NCI-H2171 treated with DMSO at 0.1 percent for 48 hours (cell line): ENCODE measurements at regions not wholly inside any gene's neighbourhood (a gene's known extent, or its start where the extent isn't known, plus 50 kb on each side); places are given as distances from the start of the nearest gene placed in this dataset.
"Not testable (repeated sequence)": the region's sequence is repeated elsewhere in the genome, so short reads cannot be mapped to it uniquely, and the experiment has no call there.

Experiments
- DNase-seq: peaks from one replicate; lab custom pipeline; 2025; lab: John Stamatoyannopoulos, UW

- no peak for DNase-seq
Observed at GRCh38 chr21:27772816-27773215, 805.9 kb upstream of the ADAMTS5 start.

GRCh38 chr21:27771938-27772483, 805.1 kb upstream of the ADAMTS5 start:
- DNase-seq: no peak

- no peak for DNase-seq
Observed at GRCh38 chr21:27769763-27770162, 802.9 kb upstream of the ADAMTS5 start.

GRCh38 chr21:27768046-27768637, 801.3 kb upstream of the ADAMTS5 start:
- DNase-seq: not testable (repeated sequence)

- no peak for DNase-seq
Observed at GRCh38 chr21:27764056-27764455, 797.2 kb upstream of the ADAMTS5 start.

- no peak for DNase-seq
Observed at GRCh38 chr21:27761623-27762022, 794.7 kb upstream of the ADAMTS5 start.

DNA sequence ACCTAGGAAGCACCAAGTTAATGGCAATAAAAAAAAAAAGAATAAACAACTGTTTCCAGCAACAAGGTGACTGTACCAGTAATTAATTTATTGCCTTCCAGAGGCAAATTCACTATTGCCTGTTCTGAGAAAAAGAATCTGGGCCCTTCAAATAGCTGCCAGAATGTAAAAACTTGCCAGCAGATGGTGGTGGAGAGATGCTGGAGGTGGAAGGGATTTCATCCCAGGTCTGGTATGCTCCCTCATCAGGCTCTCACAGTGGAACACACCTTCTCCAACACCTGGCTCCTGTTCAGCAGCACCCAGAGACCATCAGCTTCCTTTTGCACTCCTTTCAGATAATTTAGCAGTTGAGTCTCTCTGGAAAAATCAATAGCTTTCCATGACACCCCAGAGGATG, 792.9 kb upstream of the ADAMTS5 start:
- DNase-seq: no peak

- no peak for DNase-seq
Observed at GRCh38 chr21:27759091-27759659, 792.3 kb upstream of the ADAMTS5 start.

DNA sequence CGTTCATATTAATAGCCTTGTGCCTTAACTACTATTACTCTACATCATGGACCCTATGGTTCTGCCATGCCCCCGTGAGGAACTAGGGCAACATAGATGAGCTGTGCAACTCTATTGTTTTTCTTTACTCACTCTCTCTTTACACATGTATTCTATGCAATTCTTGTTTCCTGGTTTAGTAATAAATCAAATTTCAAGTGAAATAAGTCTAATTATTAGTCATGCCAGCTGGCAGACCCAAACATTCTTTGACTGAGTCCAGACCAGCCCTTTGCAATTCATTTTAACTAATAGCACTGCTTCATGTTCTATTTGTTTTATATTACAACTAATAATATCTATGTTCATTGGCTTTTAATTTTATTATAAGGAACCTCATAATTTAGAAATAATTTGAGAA, 789.3 kb upstream of the ADAMTS5 start:
- no peak for DNase-seq

GRCh38 chr21:27743971-27744564, 777.2 kb upstream of the ADAMTS5 start:
- DNase-seq: no peak

- DNase-seq: no peak
Observed at GRCh38 chr21:27741736-27742135, 774.8 kb upstream of the ADAMTS5 start.

GRCh38 chr21:27740084-27740483, 773.2 kb upstream of the ADAMTS5 start:
- DNase-seq: no peak

DNA sequence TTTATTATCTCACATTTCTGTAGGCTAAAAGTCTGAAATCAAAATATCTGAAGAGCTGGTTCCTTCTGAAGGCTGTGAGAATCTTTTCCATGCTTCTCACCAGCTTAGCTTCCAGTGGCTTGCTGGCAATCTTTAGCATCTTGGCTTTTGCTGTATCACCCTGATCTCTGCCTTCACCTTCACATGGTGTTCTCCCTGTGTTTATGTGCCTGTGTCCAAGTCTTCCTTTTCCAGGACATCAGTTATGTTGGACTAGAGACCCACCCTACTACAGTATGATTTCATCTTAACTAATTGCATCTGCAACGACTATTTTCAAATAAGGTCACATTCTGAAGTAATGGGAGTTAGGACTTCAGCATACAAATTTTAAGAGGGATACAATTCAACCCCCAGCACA, 772.3 kb upstream of the ADAMTS5 start:
- DNase-seq: no peak

DNA sequence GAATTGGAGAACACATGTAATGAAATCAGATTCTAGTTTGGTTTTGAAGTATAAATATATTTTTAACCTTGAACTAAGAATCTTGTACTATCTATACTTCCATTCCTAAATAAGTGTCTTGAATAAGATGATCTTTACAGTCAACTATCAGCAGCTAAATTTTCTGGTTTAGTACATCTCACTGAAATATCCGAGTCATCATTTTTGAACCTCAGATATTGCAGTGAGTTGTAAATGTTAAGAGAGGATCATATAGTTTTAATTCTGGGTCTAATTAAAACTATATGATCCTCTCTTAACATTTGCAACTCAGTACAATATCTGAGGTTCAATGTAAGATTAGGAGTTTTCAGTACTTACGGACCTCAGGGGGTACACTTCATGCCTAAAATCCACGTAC, 768.8 kb upstream of the ADAMTS5 start:
- DNase-seq: no peak

GRCh38 chr21:27734146-27734545, 767.3 kb upstream of the ADAMTS5 start:
- no peak for DNase-seq

- no peak for DNase-seq
Observed at GRCh38 chr21:27725916-27726315, 759.0 kb upstream of the ADAMTS5 start.

DNA sequence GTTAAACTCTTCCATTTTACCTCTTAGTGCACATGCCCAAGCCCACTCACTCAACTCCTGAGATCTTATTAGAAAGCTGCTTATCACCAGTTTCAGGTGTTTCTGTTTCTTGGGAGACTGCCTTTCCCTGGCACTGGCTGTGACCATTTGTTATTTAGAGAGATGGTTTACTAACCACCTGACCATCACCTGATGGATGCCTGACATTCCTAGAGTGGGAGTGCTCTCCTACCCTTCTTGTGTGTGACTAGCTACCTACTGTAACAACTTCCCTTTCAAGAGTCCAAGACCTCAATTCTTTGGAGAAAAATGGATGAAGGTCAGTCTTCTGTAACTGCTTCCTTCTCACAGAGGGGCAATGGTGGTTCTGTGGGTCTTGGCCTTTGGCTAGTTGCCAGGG, 755.2 kb upstream of the ADAMTS5 start:
- DNase-seq: no peak

DNA sequence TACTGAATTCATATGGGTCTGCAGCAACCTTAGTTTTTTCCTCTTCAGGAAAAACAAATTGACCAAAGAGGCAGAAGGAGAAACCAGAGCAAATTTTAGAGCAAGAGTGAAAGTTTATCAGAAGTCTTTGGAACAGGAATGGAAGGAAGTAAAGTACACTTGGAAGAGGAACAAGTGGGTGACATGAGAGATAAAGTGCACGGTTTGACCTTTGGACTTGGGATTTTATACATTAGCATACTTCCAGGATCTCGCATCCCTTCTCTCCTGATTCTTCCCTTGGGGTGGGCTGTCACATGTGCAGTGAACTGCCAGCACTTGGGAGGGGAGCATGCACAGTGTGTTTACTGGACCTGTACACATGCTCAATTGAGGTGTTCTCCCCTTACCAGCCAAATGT, 754.8 kb upstream of the ADAMTS5 start:
- no peak for DNase-seq

DNA sequence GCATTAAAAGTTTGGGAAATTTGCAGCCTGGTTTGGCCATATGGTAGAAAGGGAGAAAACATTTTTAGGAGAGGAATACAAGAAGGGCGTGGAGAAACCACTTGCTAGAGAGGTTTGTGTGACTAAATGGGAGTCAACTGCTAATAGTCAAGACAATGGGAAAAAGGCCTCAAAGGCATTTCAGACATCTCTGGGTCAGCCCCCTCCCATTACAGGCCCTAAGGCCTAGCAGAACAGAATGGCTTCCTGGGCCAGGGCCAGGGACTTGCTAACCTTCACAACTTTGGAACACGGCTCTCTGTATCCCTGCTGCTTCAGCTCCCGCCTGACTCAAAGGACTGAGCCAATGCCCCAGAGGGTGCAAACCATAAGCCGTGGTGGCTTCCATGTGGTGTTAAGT, 752.3 kb upstream of the ADAMTS5 start:
- DNase-seq: no peak

DNA sequence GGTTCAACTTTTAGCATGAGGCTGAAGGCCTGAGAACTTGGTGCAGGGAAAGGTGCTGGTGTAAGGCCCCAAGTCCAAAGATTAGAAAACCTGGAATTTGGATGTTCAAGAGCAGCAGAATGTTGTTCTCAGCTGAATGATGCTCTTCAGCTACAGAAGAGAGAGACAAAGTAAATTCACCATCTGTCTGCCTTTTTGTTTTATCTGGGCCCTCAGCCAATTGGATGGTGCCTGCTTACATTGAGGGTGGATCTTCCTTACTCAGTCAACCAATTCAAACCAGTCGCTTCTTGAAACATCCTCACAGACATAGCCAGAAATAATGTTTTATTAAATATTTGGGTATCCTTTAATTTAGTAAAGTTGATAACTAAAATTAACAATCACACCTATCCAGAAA, 748.2 kb upstream of the ADAMTS5 start:
- peak; percentile 2 for DNase-seq

- no peak for DNase-seq
Observed at GRCh38 chr21:27713154-27714109, 746.5 kb upstream of the ADAMTS5 start.

GRCh38 chr21:27704567-27705166, 737.8 kb upstream of the ADAMTS5 start:
- no peak for DNase-seq
